Right lobe of liver (tissue), 6 donors: ENCODE measurements at regions not wholly inside any gene's neighbourhood (a gene's known extent, or its start where the extent isn't known, plus 50 kb on each side); places are given as distances from the start of the nearest gene placed in this dataset.

Source experiments
- ATAC-seq, 4 donors: fragments of 200-7000 bp; cut with Tn5 transposase; one replicate each; pipeline ENCODE4 v1.9.1; 2020; ENCODE audit warnings: mild to moderate bottlenecking in 4 of 4, moderate library complexity in 4 of 4
- DNase-seq, 3 donors: peaks; one replicate each; pipeline ENCODE4 v3.0.0-alpha.2; 2020
- H3K27ac ChIP-seq, 3 donors: fragments of 200-600 bp; one replicate each; pipeline ENCODE4 v1.8.0; 2022
- H3K27me3 ChIP-seq, 2 donors: fragments of 200-600 bp; one replicate each; pipeline ENCODE4 v1.8.0; 2022
- H3K36me3 ChIP-seq, 4 donors: fragments of 200-600 bp; sonication (generic) in 1 of 4; one replicate each; pipeline versions ENCODE4 v1.5.1 to v1.8.0; 2017 to 2022; ENCODE audit warnings: control low read depth in 1 of 4
- H3K4me1 ChIP-seq, 4 donors: fragments of 200-600 bp; sonication (generic) in 1 of 4; one replicate each; pipeline versions ENCODE4 v1.5.1 to v1.8.0; 2017 to 2022; ENCODE audit warnings: control low read depth in 1 of 4
- H3K4me3 ChIP-seq, 3 donors: fragments of 200-600 bp; one replicate each; pipeline ENCODE4 v1.8.0; 2022
- H3K9me3 ChIP-seq, 4 donors: fragments of 200-600 bp; sonication (generic) in 1 of 4; one replicate each; pipeline versions ENCODE4 v1.5.1 to v1.8.0; 2017 to 2022; ENCODE audit warnings: control low read depth in 1 of 4
- POLR2A ChIP-seq: fragments of 450-650 bp; IDR thresholded peaks from one replicate; pipeline ENCODE4 v1.6.1; 2017; ENCODE audit warnings: antibody characterized with exemption, mild to moderate bottlenecking
- WGBS: methylation state at CpG from one replicate; pipeline ENCODE4 v1.1.6; 2018; ENCODE audit warnings: low coverage, low lambda C conversion rate; ENCODE audit not compliant: insufficient coverage; ENCODE audit errors: missing lambda C conversion rate; 5-methylcytosine and 5-hydroxymethylcytosine counted together
- intact Hi-C, 2 donors: fragments of 100-400 bp; cut with DNase I; formaldehyde crosslinking; loops; one replicate each; pipeline versions ENCODE4 v1.11.2 to v1.14.1; 2022
- TF ChIP-seq, protein P1 (sequence below), 4 donors: fragments of 200-600 bp in 3 of 4; fragments of 450-650 bp in 1 of 4; IDR thresholded peaks; one replicate each; pipeline versions ENCODE4 v1.5.1 to v1.8.0; 2016 to 2022; ENCODE audit warnings: antibody characterized with exemption in 4 of 4, mild to moderate bottlenecking in 2 of 4
- donor health status: DM: no; HTN: yes; CAD: no.
- donor health status: DM: no; HTN: no; CAD: no.
- donor health status: DM: no; HTN: no; CAD: no.
- donor health status: DM: no; HTN: yes; CAD: no.
- donor health status: DM: no; HTN: yes; CAD: no.

GRCh38 chr1:112285316-112285715, 110.7 kb upstream of the CTTNBP2NL start:
- Histone ChIP-seq H3K9me3 (no peaks in the 10 kb centered on the region), H3K27me3 (no peaks in the 10 kb centered on the region), H3K4me3 (no peak overlapping the region), H3K4me1 (no peaks in the 10 kb centered on the region), H3K36me3 (no peaks in the 10 kb centered on the region), H3K27ac (no peak overlapping the region)
- intact Hi-C loops = no loop called here
- ATAC-seq = no peak
- TF ChIP-seq, protein P1, sequence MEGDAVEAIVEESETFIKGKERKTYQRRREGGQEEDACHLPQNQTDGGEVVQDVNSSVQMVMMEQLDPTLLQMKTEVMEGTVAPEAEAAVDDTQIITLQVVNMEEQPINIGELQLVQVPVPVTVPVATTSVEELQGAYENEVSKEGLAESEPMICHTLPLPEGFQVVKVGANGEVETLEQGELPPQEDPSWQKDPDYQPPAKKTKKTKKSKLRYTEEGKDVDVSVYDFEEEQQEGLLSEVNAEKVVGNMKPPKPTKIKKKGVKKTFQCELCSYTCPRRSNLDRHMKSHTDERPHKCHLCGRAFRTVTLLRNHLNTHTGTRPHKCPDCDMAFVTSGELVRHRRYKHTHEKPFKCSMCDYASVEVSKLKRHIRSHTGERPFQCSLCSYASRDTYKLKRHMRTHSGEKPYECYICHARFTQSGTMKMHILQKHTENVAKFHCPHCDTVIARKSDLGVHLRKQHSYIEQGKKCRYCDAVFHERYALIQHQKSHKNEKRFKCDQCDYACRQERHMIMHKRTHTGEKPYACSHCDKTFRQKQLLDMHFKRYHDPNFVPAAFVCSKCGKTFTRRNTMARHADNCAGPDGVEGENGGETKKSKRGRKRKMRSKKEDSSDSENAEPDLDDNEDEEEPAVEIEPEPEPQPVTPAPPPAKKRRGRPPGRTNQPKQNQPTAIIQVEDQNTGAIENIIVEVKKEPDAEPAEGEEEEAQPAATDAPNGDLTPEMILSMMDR (IDR thresholded peaks at IDR 0.05) = no peak
- TF ChIP-seq POLR2A = no peak
- 70% methylated on average over 3 of the region's 4 CpGs for WGBS
- DNase-seq = no peak

DNA sequence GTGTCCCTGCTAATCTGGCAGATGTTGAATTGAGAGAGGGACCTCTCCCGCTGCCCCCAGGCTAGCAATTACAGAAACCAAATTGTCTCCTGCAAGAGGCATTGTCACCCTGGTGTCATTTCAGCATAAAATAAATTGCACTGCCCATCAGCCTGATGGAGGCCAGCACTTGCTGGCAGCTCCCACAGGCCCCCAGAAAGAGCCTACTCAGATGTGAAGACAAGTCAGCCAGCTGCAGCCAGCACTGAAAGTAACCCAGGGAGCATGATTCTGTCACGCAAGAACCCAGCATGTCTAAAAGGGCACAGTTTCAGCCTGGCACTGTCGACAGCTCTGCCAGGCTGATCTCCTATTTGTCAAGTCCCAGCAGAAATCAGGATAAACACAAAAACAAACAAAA, 110.3 kb upstream of the CTTNBP2NL start:
- intact Hi-C loops = no loop called here
- Histone ChIP-seq H3K27me3 (no peaks in the 10 kb centered on the region), H3K4me1 (no peaks in the 10 kb centered on the region), H3K36me3 (no peaks in the 10 kb centered on the region), H3K27ac (no peak overlapping the region), H3K4me3 (no peak overlapping the region), H3K9me3 (no peaks in the 10 kb centered on the region)
- WGBS = 46% methylated on average over 2 of the region's 3 CpGs
- no peak for DNase-seq
- TF ChIP-seq, protein P1 (IDR thresholded peaks at IDR 0.05) = no peak
- no peak for TF ChIP-seq POLR2A
- no peak for ATAC-seq

- Histone ChIP-seq H3K27ac (no peak overlapping the region), H3K9me3 (no peaks in the 10 kb centered on the region), H3K4me3 (no peak overlapping the region), H3K27me3 (no peaks in the 10 kb centered on the region), H3K4me1 (no peaks in the 10 kb centered on the region), H3K36me3 (no peaks in the 10 kb centered on the region)
- DNase-seq = no peak
- WGBS = 68% methylated on average over 5 of the region's 5 CpGs
- TF ChIP-seq POLR2A = no peak
- TF ChIP-seq, protein P1 (IDR thresholded peaks at IDR 0.05) = no peak
- no peak for ATAC-seq
- intact Hi-C loops = no loop called here
These were observed 99.1 kb upstream of the CTTNBP2NL start for GRCh38 chr1:112296908-112297307.

- ATAC-seq (no peak), DNase-seq (no peak)
- Histone ChIP-seq H3K4me1 (no peaks in the 10 kb centered on the region), H3K9me3 (no peaks in the 10 kb centered on the region), H3K27me3 (no peaks in the 10 kb centered on the region), H3K27ac (no peak overlapping the region), H3K4me3 (no peak overlapping the region), H3K36me3 (no peaks in the 10 kb centered on the region)
- intact Hi-C loops = no loop called here
- 54% methylated on average over 3 of the region's 3 CpGs for WGBS
- TF ChIP-seq, protein P1 (IDR thresholded peaks at IDR 0.05) = no peak
- no peak for TF ChIP-seq POLR2A
These were observed 98.5 kb upstream of the CTTNBP2NL start for GRCh38 chr1:112297536-112297935.

GRCh38 chr1:112298558-112298957, 97.5 kb upstream of the CTTNBP2NL start:
- intact Hi-C loops = no loop called here
- peak in 1 of 3 donors; percentile 42 for DNase-seq
- H3K36me3 ChIP-seq = no peaks in the 10 kb centered on the region
- TF ChIP-seq, protein P1 (IDR thresholded peaks at IDR 0.05) = peak; percentile 22 to 51 (median 40)
- no peak for TF ChIP-seq POLR2A
- H3K4me1 ChIP-seq = no peaks in the 10 kb centered on the region
- no peaks in the 10 kb centered on the region for H3K9me3 ChIP-seq
- 18% methylated on average over 1 of the region's 1 CpG for WGBS
- peak; percentile 34 to 65 (median 60) for ATAC-seq
- H3K27me3 ChIP-seq = no peaks in the 10 kb centered on the region
- H3K4me3 ChIP-seq = no peak overlapping the region
- H3K27ac ChIP-seq = no peak overlapping the region
